ENCODE measurements at regions not wholly inside any gene's neighbourhood (a gene's known extent, or its start where the extent isn't known, plus 50 kb on each side); places are given as distances from the start of the nearest gene placed in this dataset.

DNA sequence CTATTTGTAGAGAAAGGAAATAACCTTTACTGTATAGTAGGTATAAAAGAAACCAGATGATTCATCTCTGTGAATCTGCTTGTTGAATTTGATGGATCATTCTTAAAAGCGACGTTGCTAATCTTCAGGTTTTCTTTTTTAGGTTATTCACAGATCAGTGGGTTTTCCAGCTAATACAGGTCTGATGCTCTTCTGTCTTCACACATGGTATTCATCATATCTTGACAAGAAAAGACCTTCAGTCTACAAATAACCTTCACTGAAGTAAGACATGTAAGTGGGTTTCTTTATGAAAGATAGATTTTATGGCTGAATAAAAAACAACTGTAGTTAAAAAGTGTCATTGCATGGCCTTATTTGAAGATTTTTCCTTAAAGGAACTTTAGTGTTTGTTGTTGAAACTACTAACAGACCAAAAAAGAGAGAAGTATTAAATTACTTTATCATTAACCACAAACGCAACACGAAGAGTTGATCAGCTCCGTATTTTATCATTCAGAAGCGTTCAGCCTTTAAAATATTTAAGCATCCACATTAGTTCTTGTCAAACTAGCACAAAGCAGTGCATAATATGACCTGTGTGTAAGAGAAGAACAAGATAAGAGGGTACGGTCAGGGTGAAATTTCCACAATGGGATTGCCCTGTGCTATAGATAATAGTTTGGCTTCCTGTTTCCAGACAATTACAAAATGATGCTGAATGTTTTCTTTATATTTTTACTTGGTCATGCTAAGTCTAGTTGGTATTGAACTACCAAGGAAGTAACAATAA, 299.5 kb downstream of the MZT1 start:
- no peaks in the 10 kb centered on the region for H3K27me3 ChIP-seq (ENCODE audit: control insufficient read depth, insufficient read depth, low read length)
- no peak overlapping the region for H3K27ac ChIP-seq (ENCODE audit: low read length)
- no peak overlapping the region for H3K4me3 ChIP-seq (ENCODE audit: low read length)
- no peak for DNase-seq (ENCODE audit: low read depth, low spot score)
- H3K36me3 ChIP-seq (ENCODE audit: control insufficient read depth, insufficient read depth, low read length): no peaks in the 10 kb centered on the region
- no peaks in the 10 kb centered on the region for H3K9me3 ChIP-seq (ENCODE audit: control insufficient read depth, insufficient read depth, low read length)
- H3K4me1 ChIP-seq (ENCODE audit: control insufficient read depth, insufficient read depth, low read length): no peaks in the 10 kb centered on the region
- WGBS (ENCODE audit: insufficient coverage, insufficient read length): no CpG with 5 or more reads among the region's 7 CpGs

- no peaks in the 10 kb centered on the region for H3K4me1 ChIP-seq (ENCODE audit: control insufficient read depth, insufficient read depth, low read length)
- no peak overlapping the region for H3K27ac ChIP-seq (ENCODE audit: low read length)
- H3K27me3 ChIP-seq (ENCODE audit: control insufficient read depth, insufficient read depth, low read length): no peaks in the 10 kb centered on the region
- H3K36me3 ChIP-seq (ENCODE audit: control insufficient read depth, insufficient read depth, low read length): no peaks in the 10 kb centered on the region
- no CpG with 5 or more reads among the region's 2 CpGs for WGBS (ENCODE audit: insufficient coverage, insufficient read length)
- no peaks in the 10 kb centered on the region for H3K9me3 ChIP-seq (ENCODE audit: control insufficient read depth, insufficient read depth, low read length)
- no peak overlapping the region for H3K4me3 ChIP-seq (ENCODE audit: low read length)
- DNase-seq (ENCODE audit: low read depth, low spot score): no peak
Measured at GRCh38 chr13:72424059-72424458, 303.4 kb downstream of the MZT1 start.

DNA sequence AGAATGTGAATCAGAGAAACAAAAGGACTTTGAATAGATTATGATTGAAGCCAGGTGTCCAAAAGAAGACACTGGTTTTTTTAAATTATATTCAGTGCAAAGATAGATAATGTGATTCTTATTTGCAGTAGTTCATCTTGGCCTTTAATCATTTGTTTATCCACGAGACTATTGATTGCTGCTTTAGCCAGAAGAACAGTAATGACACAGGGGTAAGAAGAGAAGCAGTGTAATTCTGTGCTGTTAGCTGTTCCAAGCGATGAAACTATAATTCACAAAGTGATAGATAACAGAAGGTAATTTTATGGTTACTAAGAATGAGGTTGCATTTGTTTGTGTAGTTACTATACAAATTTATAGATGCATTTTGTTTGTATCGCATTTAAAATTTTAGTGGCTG, 311.6 kb downstream of the MZT1 start:
- Histone ChIP-seq H3K9me3 (ENCODE audit: control insufficient read depth, insufficient read depth, low read length) (no peaks in the 10 kb centered on the region), H3K4me3 (ENCODE audit: low read length) (no peak overlapping the region), H3K27ac (ENCODE audit: low read length) (no peak overlapping the region), H3K36me3 (ENCODE audit: control insufficient read depth, insufficient read depth, low read length) (no peaks in the 10 kb centered on the region), H3K27me3 (ENCODE audit: control insufficient read depth, insufficient read depth, low read length) (no peaks in the 10 kb centered on the region), H3K4me1 (ENCODE audit: control insufficient read depth, insufficient read depth, low read length) (no peaks in the 10 kb centered on the region)
- no CpG with 5 or more reads among the region's 3 CpGs for WGBS (ENCODE audit: insufficient coverage, insufficient read length)
- no peak for DNase-seq (ENCODE audit: low read depth, low spot score)

GRCh38 chr13:72412481-72412880, 314.9 kb downstream of the MZT1 start:
- Histone ChIP-seq H3K4me1 (ENCODE audit: control insufficient read depth, insufficient read depth, low read length) (no peaks in the 10 kb centered on the region), H3K36me3 (ENCODE audit: control insufficient read depth, insufficient read depth, low read length) (no peaks in the 10 kb centered on the region), H3K27me3 (ENCODE audit: control insufficient read depth, insufficient read depth, low read length) (no peaks in the 10 kb centered on the region), H3K27ac (ENCODE audit: low read length) (no peak overlapping the region), H3K9me3 (ENCODE audit: control insufficient read depth, insufficient read depth, low read length) (no peaks in the 10 kb centered on the region), H3K4me3 (ENCODE audit: low read length) (no peak overlapping the region)
- DNase-seq (ENCODE audit: low read depth, low spot score): no peak
- WGBS (ENCODE audit: insufficient coverage, insufficient read length): no CpG with 5 or more reads among the region's 2 CpGs

DNA sequence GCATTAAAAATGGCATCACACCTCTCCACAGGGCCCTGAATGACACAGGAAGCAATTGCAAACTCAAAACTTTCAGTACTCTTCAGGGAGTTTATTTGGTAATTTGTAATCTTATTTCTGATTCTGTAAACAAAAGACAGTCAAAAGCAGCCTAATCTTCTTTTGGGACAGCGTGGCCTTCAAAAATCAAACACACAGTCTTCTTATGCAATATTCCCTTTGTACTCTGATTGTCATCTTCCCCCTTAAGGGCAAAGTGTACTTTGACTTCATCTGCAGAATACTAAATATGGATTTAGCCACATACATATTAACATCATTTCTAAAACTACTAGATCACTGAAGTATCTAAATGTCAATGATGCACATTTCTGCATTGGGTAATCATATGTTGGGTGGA, 322.0 kb downstream of the MZT1 start:
- DNase-seq (ENCODE audit: low read depth, low spot score): no peak
- no CpG with 5 or more reads among the region's 1 CpG for WGBS (ENCODE audit: insufficient coverage, insufficient read length)
- Histone ChIP-seq H3K27me3 (ENCODE audit: control insufficient read depth, insufficient read depth, low read length) (no peaks in the 10 kb centered on the region), H3K36me3 (ENCODE audit: control insufficient read depth, insufficient read depth, low read length) (no peaks in the 10 kb centered on the region), H3K9me3 (ENCODE audit: control insufficient read depth, insufficient read depth, low read length) (no peaks in the 10 kb centered on the region), H3K4me3 (ENCODE audit: low read length) (no peak overlapping the region), H3K27ac (ENCODE audit: low read length) (no peak overlapping the region), H3K4me1 (ENCODE audit: control insufficient read depth, insufficient read depth, low read length) (no peaks in the 10 kb centered on the region)

- no CpG with 5 or more reads among the region's 3 CpGs for WGBS (ENCODE audit: insufficient coverage, insufficient read length)
- Histone ChIP-seq H3K9me3 (ENCODE audit: control insufficient read depth, insufficient read depth, low read length) (no peaks in the 10 kb centered on the region), H3K27me3 (ENCODE audit: control insufficient read depth, insufficient read depth, low read length) (no peaks in the 10 kb centered on the region), H3K27ac (ENCODE audit: low read length) (no peak overlapping the region), H3K4me1 (ENCODE audit: control insufficient read depth, insufficient read depth, low read length) (no peaks in the 10 kb centered on the region), H3K4me3 (ENCODE audit: low read length) (no peak overlapping the region), H3K36me3 (ENCODE audit: control insufficient read depth, insufficient read depth, low read length) (no peaks in the 10 kb centered on the region)
- DNase-seq (ENCODE audit: low read depth, low spot score): no peak
Measured at GRCh38 chr13:72403396-72404010, 323.9 kb downstream of the MZT1 start.

DNA sequence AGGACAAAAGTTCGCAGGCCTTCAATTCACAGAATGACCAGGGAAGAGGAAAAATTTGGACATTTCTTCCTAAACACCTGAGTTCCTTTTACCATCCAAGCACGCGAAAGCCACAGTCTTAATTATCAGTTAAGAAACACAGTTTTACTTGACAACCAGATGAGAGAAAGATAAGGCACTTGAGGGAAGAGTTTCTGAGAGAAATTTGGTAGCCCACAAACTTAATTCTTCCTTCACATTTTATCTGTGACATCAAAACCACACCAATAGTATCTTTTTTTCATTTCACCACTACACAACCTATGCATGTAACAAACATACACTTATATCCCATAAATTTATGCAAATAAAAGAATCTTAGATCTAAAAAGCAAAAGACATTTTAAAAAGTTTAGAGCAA, 326.6 kb downstream of the MZT1 start:
- H3K27ac ChIP-seq (ENCODE audit: low read length): no peak overlapping the region
- no peak for DNase-seq (ENCODE audit: low read depth, low spot score)
- no peaks in the 10 kb centered on the region for H3K27me3 ChIP-seq (ENCODE audit: control insufficient read depth, insufficient read depth, low read length)
- H3K9me3 ChIP-seq (ENCODE audit: control insufficient read depth, insufficient read depth, low read length): no peaks in the 10 kb centered on the region
- H3K4me3 ChIP-seq (ENCODE audit: low read length): no peak overlapping the region
- H3K4me1 ChIP-seq (ENCODE audit: control insufficient read depth, insufficient read depth, low read length): peaks cover 1% of the 10 kb centered on the region; the same call in 1 of the 2 replicates
- WGBS (ENCODE audit: insufficient coverage, insufficient read length): no CpG with 5 or more reads among the region's 3 CpGs
- H3K36me3 ChIP-seq (ENCODE audit: control insufficient read depth, insufficient read depth, low read length): no peaks in the 10 kb centered on the region

DNA sequence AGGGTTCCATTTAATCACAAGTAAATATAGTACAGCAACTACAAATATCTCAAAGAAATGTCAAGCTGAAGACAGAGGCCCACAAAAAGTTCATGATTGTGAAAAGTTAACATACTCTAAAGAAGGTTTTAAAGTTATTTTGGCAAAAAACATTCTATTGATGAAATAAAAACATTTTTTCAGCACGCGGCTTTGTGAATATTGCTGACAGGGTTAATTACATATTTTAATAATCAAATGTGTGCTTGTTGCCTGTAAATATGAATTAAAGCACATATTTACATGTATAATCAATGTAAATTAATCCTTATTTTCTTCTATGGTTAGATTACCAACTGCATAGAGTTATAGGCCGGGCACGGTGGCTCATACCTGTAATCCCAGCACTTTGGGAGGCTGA, 328.1 kb downstream of the MZT1 start:
- H3K36me3 ChIP-seq (ENCODE audit: control insufficient read depth, insufficient read depth, low read length): no peaks in the 10 kb centered on the region
- H3K27ac ChIP-seq (ENCODE audit: low read length): no peak overlapping the region
- no peaks in the 10 kb centered on the region for H3K9me3 ChIP-seq (ENCODE audit: control insufficient read depth, insufficient read depth, low read length)
- WGBS (ENCODE audit: insufficient coverage, insufficient read length): no CpG with 5 or more reads among the region's 4 CpGs
- no peak overlapping the region for H3K4me3 ChIP-seq (ENCODE audit: low read length)
- peaks cover 1% of the 10 kb centered on the region; the same call in 1 of the 2 replicates for H3K4me1 ChIP-seq (ENCODE audit: control insufficient read depth, insufficient read depth, low read length)
- H3K27me3 ChIP-seq (ENCODE audit: control insufficient read depth, insufficient read depth, low read length): no peaks in the 10 kb centered on the region
- DNase-seq (ENCODE audit: low read depth, low spot score): no peak

- DNase-seq (ENCODE audit: low read depth, low spot score): no peak
- no peaks in the 10 kb centered on the region for H3K36me3 ChIP-seq (ENCODE audit: control insufficient read depth, insufficient read depth, low read length)
- H3K4me3 ChIP-seq (ENCODE audit: low read length): no peak overlapping the region
- H3K4me1 ChIP-seq (ENCODE audit: control insufficient read depth, insufficient read depth, low read length): peaks cover 1% of the 10 kb centered on the region; the same call in 1 of the 2 replicates
- H3K9me3 ChIP-seq (ENCODE audit: control insufficient read depth, insufficient read depth, low read length): no peaks in the 10 kb centered on the region
- no peak overlapping the region for H3K27ac ChIP-seq (ENCODE audit: low read length)
- no peaks in the 10 kb centered on the region for H3K27me3 ChIP-seq (ENCODE audit: control insufficient read depth, insufficient read depth, low read length)
- WGBS (ENCODE audit: insufficient coverage, insufficient read length): no CpG with 5 or more reads among the region's 1 CpG
Measured at GRCh38 chr13:72397265-72397664, 330.2 kb downstream of the MZT1 start.

DNA sequence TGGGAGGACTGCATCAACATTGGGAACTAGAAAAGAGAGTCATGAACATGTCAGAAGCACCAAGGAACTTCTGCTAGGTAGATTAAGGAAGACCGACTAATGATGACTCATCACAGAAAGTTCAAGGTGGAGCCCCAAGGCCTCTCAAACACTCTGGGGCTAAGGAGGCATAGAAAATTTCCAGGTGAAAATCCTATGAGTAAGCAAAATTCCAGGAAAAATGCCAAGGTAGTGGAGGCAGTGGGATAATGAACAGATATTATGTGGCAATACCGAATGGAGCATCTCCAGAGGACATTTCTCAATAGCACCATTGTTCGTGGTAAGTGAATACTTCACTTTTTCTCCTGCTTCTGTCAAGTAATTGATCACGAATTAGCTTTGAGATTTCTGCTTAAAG, 336.5 kb downstream of the MZT1 start:
- Histone ChIP-seq H3K27ac (ENCODE audit: low read length) (no peak overlapping the region), H3K27me3 (ENCODE audit: control insufficient read depth, insufficient read depth, low read length) (no peaks in the 10 kb centered on the region), H3K9me3 (ENCODE audit: control insufficient read depth, insufficient read depth, low read length) (no peaks in the 10 kb centered on the region), H3K4me1 (ENCODE audit: control insufficient read depth, insufficient read depth, low read length) (no peaks in the 10 kb centered on the region), H3K36me3 (ENCODE audit: control insufficient read depth, insufficient read depth, low read length) (no peaks in the 10 kb centered on the region), H3K4me3 (ENCODE audit: low read length) (no peak overlapping the region)
- WGBS (ENCODE audit: insufficient coverage, insufficient read length): no CpG with 5 or more reads among the region's 4 CpGs
- DNase-seq (ENCODE audit: low read depth, low spot score): no peak
